B cell (primary cell): ENCODE measurements at regions not wholly inside any gene's neighbourhood (a gene's known extent, or its start where the extent isn't known, plus 50 kb on each side); places are given as distances from the start of the nearest gene placed in this dataset.

Experiments used
- EZH2 ChIP-seq: IDR thresholded peaks from 2 replicates; pipeline ENCODE4 v1.6.1; 2012; ENCODE audit warnings: borderline replicate concordance, low read depth, mild to moderate bottlenecking, moderate library complexity, low read length; ENCODE audit not compliant: insufficient read depth, poor library complexity, severe bottlenecking
- TF ChIP-seq, protein P1 (sequence below): fragments of 200-600 bp; IDR thresholded peaks from one replicate; pipeline ENCODE4 v1.8.0; 2022; ENCODE audit warnings: antibody characterized with exemption, mild to moderate bottlenecking

GRCh38 chr7:94145602-94146001 lies 141.4 kb upstream of the BET1 start:
- TF ChIP-seq, protein P1, sequence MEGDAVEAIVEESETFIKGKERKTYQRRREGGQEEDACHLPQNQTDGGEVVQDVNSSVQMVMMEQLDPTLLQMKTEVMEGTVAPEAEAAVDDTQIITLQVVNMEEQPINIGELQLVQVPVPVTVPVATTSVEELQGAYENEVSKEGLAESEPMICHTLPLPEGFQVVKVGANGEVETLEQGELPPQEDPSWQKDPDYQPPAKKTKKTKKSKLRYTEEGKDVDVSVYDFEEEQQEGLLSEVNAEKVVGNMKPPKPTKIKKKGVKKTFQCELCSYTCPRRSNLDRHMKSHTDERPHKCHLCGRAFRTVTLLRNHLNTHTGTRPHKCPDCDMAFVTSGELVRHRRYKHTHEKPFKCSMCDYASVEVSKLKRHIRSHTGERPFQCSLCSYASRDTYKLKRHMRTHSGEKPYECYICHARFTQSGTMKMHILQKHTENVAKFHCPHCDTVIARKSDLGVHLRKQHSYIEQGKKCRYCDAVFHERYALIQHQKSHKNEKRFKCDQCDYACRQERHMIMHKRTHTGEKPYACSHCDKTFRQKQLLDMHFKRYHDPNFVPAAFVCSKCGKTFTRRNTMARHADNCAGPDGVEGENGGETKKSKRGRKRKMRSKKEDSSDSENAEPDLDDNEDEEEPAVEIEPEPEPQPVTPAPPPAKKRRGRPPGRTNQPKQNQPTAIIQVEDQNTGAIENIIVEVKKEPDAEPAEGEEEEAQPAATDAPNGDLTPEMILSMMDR, result no peak
- no peak for TF ChIP-seq EZH2
